GM12878 (cell line): ENCODE measurements at regions not wholly inside any gene's neighbourhood (a gene's known extent, or its start where the extent isn't known, plus 50 kb on each side); places are given as distances from the start of the nearest gene placed in this dataset.

Experiments used
- ATAC-seq: fragments of 200-7000 bp; cut with Tn5 transposase; 3 replicates; pipeline ENCODE4 v1.9.1; 2020; ENCODE audit warnings: mild to moderate bottlenecking, moderate library complexity
- BruUV-seq: library from RNA; stranded (reverse); fragments of 400-500 nt; replicated peaks from 2 replicates; lab custom pipeline; 2021; lab: Mats Ljungman, UMichigan
- CTCF ChIA-PET: fragments of 300-600 bp; sonication (Branson Sonifier 250); formaldehyde crosslinking; extraction: SDS; loops from one replicate; lab custom pipeline; 2021; ENCODE audit warnings: inconsistent platforms; lab: Yijun Ruan, JAX
- POLR2A ChIA-PET: fragments of 350-600 bp; formaldehyde crosslinking; extraction: SDS; loops from one replicate; lab custom pipeline; 2021; ENCODE audit warnings: inconsistent platforms; lab: Charles Lee
- RAD21 ChIA-PET: fragments of 300-600 bp; sonication (Branson Sonifier 250); formaldehyde crosslinking; loops from one replicate; lab custom pipeline; 2023; ENCODE audit warnings: antibody characterized with exemption; ENCODE audit not compliant: unreplicated experiment; lab: Charles Lee
- SMC1A ChIA-PET: fragments of 300-600 bp; sonication (Branson Sonifier 250); formaldehyde crosslinking; loops from one replicate; lab custom pipeline; 2023; ENCODE audit not compliant: unreplicated experiment, uncharacterized antibody; lab: Charles Lee
- DNase-seq: peaks from one replicate; pipeline ENCODE4 v3.0.0-alpha.2; 2011; ENCODE audit warnings: low read depth, low spot score
- FAIRE-seq: peaks from 3 replicates; lab custom pipeline; 2011; peaks lifted over from hg19 to GRCh38; lab: Jason Lieb, UNC
- H2AFZ ChIP-seq: 2 replicates; pipeline ENCODE4 v1.6.0; 2011; ENCODE audit warnings: low read depth, low read length, control low read depth; ENCODE audit not compliant: control insufficient read depth
- H3K27ac ChIP-seq: 2 replicates; pipeline ENCODE4 v1.5.1; 2011; ENCODE audit warnings: control low read depth; ENCODE audit not compliant: control insufficient read depth, insufficient read depth
- H3K27me3 ChIP-seq, 2 experiments: replicated peaks in 1 of 2; 2 replicates each; pipeline versions ENCODE4 v1.6.0 to v1.6.1; 2011; ENCODE audit warnings: low read length in 1 of 2; ENCODE audit not compliant: control insufficient read depth in 2 of 2, insufficient read depth in 2 of 2
- H3K36me3 ChIP-seq, 2 experiments: 2 replicates each; pipeline ENCODE4 v1.5.1; 2011; ENCODE audit warnings: low read length in 1 of 2; ENCODE audit not compliant: control insufficient read depth in 2 of 2, insufficient read depth in 2 of 2
- H3K4me1 ChIP-seq: 2 replicates; pipeline ENCODE4 v1.6.1; 2011; ENCODE audit warnings: mild to moderate bottlenecking, low read length, moderate library complexity, mixed read lengths; ENCODE audit not compliant: control insufficient read depth, insufficient read depth
- H3K4me2 ChIP-seq: 2 replicates; pipeline ENCODE4 v1.6.0; 2011; ENCODE audit warnings: control low read depth; ENCODE audit not compliant: control insufficient read depth, insufficient read depth
- H3K4me3 ChIP-seq: fragments of 200-600 bp; sonication (generic); 2 replicates; pipeline ENCODE4 v1.5.1; 2016
- H3K79me2 ChIP-seq: 2 replicates; pipeline ENCODE4 v1.6.0; 2011; ENCODE audit warnings: low read length; ENCODE audit not compliant: control insufficient read depth, insufficient read depth
- H3K9ac ChIP-seq: 2 replicates; pipeline ENCODE4 v1.8.0; 2011; ENCODE audit warnings: low read length, control low read depth, mixed read lengths; ENCODE audit not compliant: control insufficient read depth, insufficient read depth
- H3K9me3 ChIP-seq: replicated peaks from 3 replicates; pipeline ENCODE4 v1.5.1; 2011; ENCODE audit warnings: mild to moderate bottlenecking, low read length; ENCODE audit not compliant: control insufficient read depth, insufficient read depth
- H4K20me1 ChIP-seq: 2 replicates; pipeline ENCODE4 v1.6.0; 2011; ENCODE audit not compliant: control insufficient read depth, insufficient read depth
- CBFB ChIP-seq: IDR thresholded peaks from 2 replicates; pipeline ENCODE4 v1.6.1; 2016; ENCODE audit warnings: antibody characterized with exemption, low read depth
- CHD4 ChIP-seq: fragments of 200-600 bp; sonication (generic); IDR thresholded peaks from 2 replicates; pipeline ENCODE4 v1.6.1; 2016; ENCODE audit warnings: mild to moderate bottlenecking
- EP300 ChIP-seq, 2 experiments: fragments of 150-350 bp in 1 of 2; IDR thresholded peaks; 2 replicates each; pipeline ENCODE4 v1.6.1; 2011 to 2012; ENCODE audit warnings: low read depth in 2 of 2, low read length in 2 of 2, borderline replicate concordance in 1 of 2, improper control_type of control experiment in 1 of 2, inconsistent platforms in 1 of 2; ENCODE audit not compliant: control insufficient read depth in 1 of 2
- HDAC2 ChIP-seq: fragments of 200-600 bp; sonication (generic); IDR thresholded peaks from 2 replicates; pipeline ENCODE4 v1.6.1; 2017
- LARP7 ChIP-seq: fragments of 450-650 bp; IDR thresholded peaks from 2 replicates; pipeline ENCODE4 v1.6.1; 2017; ENCODE audit warnings: mild to moderate bottlenecking
- NFYB ChIP-seq: IDR thresholded peaks from 2 replicates; pipeline ENCODE4 v1.6.1; 2011; ENCODE audit warnings: low read depth, mild to moderate bottlenecking, low read length, improper control_type of control experiment, moderate library complexity; ENCODE audit not compliant: insufficient read depth
- SIN3A ChIP-seq: IDR thresholded peaks from 2 replicates; pipeline ENCODE4 v1.6.1; 2012; ENCODE audit warnings: low read depth, low read length, improper control_type of control experiment
- SP1 ChIP-seq: IDR thresholded peaks from one replicate; pipeline ENCODE4 v1.6.1; 2011; ENCODE audit warnings: low read depth, low read length
- STAT3 ChIP-seq: IDR thresholded peaks from 2 replicates; pipeline ENCODE4 v1.6.1; 2011; ENCODE audit warnings: low read depth, low read length, improper control_type of control experiment
- TCF12 ChIP-seq: IDR thresholded peaks from 2 replicates; pipeline ENCODE4 v1.6.1; 2011; ENCODE audit warnings: low read depth, mild to moderate bottlenecking, low read length
- ZBTB11 ChIP-seq: fragments of 450-650 bp; formaldehyde crosslinking; IDR thresholded peaks from 2 replicates; pipeline ENCODE4 v1.5.0; 2022; ENCODE audit warnings: mild to moderate bottlenecking, missing genetic modification characterization
- ZBTB40 ChIP-seq: fragments of 450-650 bp; IDR thresholded peaks from 2 replicates; pipeline ENCODE4 v1.6.1; 2016; ENCODE audit warnings: mild to moderate bottlenecking, moderate library complexity, borderline replicate concordance
- ZNF592 ChIP-seq: fragments of 450-650 bp; IDR thresholded peaks from 2 replicates; pipeline ENCODE4 v1.6.1; 2017; ENCODE audit warnings: mild to moderate bottlenecking, moderate library complexity
- ZNF622 ChIP-seq: fragments of 450-650 bp; IDR thresholded peaks from 2 replicates; pipeline ENCODE4 v1.6.1; 2017; ENCODE audit warnings: mild to moderate bottlenecking, inconsistent platforms
- WGBS: methylation state at CpG from one replicate; pipeline ENCODE4 v1.1.6; 2016; ENCODE audit warnings: low lambda C conversion rate; ENCODE audit not compliant: insufficient replicate concordance, insufficient coverage; ENCODE audit errors: missing lambda C conversion rate; 5-methylcytosine and 5-hydroxymethylcytosine counted together
- in situ Hi-C: fragments of 300-500 bp; cut with MboI; formaldehyde crosslinking; loops from 9 replicates; pipeline ENCODE4 v1.14.3; 2018; ENCODE audit warnings: mixed read lengths
- intact Hi-C: fragments of 100-400 bp; cut with micrococcal nuclease; formaldehyde crosslinking; loops from one replicate; pipeline ENCODE4 v1.14.2; 2022; ENCODE audit not compliant: unreplicated experiment

DNA sequence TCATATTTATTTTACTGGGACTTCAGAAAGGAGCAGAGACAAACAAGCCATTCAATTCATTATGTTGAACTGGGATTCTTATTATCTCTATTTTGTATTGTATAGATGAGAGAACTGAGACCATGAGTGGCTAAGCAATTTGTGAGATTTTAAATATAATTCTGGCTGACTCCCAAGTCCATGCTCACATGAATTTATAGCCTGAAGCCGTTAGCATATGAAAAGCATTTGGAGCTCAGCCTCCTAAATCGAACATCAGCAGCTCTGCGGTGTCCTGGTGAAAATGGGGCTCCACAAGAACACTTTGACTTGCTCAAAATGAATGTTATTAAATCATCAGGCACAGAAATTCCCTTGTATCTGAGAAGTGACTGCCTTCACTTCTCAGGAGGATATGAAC is 96.8 kb upstream of the DPT start:
- no TSS peak for BruUV-seq
- CTCF ChIA-PET = interaction anchor here (0.6 to 1.3 kb wide), 3 partner anchors 19 to 282 kb away, joined by 3 to 4 read pairs (median 4); no protein-coding TSS in a partner anchor
- no peak for TF ChIP-seq TCF12
- no peak for TF ChIP-seq SP1
- no peak for TF ChIP-seq STAT3
- no peak for TF ChIP-seq NFYB
- no peak for TF ChIP-seq EP300 (IDR thresholded peaks at IDR 0.05; ENCODE audit: borderline replicate concordance in 1 of 2, control insufficient read depth in 1 of 2, low read depth in 2 of 2, low read length in 2 of 2)
- TF ChIP-seq HDAC2 = no peak
- TF ChIP-seq ZBTB40 = no peak
- TF ChIP-seq ZBTB11 (CRISPR knock-in tag) = no peak
- no peak for TF ChIP-seq CBFB
- no peak for TF ChIP-seq CHD4
- TF ChIP-seq ZNF592 = no peak
- no peak for TF ChIP-seq ZNF622
- TF ChIP-seq LARP7 = no peak
- no peak for TF ChIP-seq SIN3A

More for the DNA sequence above, 96.8 kb upstream of the DPT start:
- H3K9me3 ChIP-seq = no peaks in the 10 kb centered on the region
- no peak overlapping the region for H3K4me2 ChIP-seq
- in situ Hi-C loops (no loop called here), intact Hi-C loops (no loop called here)
- no peaks in the 10 kb centered on the region for H3K79me2 ChIP-seq
- H3K4me1 ChIP-seq = no peaks in the 10 kb centered on the region
- H3K4me3 ChIP-seq = no peak overlapping the region
- 52% methylated on average over 3 of the region's 3 CpGs for WGBS
- H3K27ac ChIP-seq = no peak overlapping the region
- H3K36me3 ChIP-seq = no peaks in the 10 kb centered on the region
- ChIA-PET RAD21 (interaction anchor here (0.9 to 1.3 kb wide), 2 partner anchors 8 to 134 kb away, joined by 3 to 5 read pairs; no protein-coding TSS in a partner anchor), POLR2A (no interaction called here), SMC1A (interaction anchor here (0.6 to 1.2 kb wide), 3 partner anchors 54 to 269 kb away, joined by 3 to 4 read pairs (median 3); no protein-coding TSS in a partner anchor)
- no peak for DNase-seq
- no peaks in the 10 kb centered on the region for H4K20me1 ChIP-seq
- H2AFZ ChIP-seq = no peak overlapping the region
- no peak overlapping the region for H3K9ac ChIP-seq
- no peak for FAIRE-seq
- no peak for ATAC-seq
- H3K27me3 ChIP-seq = no peaks in the 10 kb centered on the region
